HT-29 (cell line): ENCODE measurements at regions not wholly inside any gene's neighbourhood (a gene's known extent, or its start where the extent isn't known, plus 50 kb on each side); places are given as distances from the start of the nearest gene placed in this dataset.

Source experiments
- DNase-seq: peaks from one replicate; pipeline ENCODE4 v3.0.0-alpha.2; 2015; ENCODE audit warnings: low spot score

- no peak for DNase-seq
Observed at GRCh38 chr4:73929278-73929677, 52.5 kb downstream of the PF4 start.

- no peak for DNase-seq
Observed at GRCh38 chr4:73923631-73923937, 54.4 kb downstream of the CXCL1 start.

- peak; percentile 67 for DNase-seq
Observed at GRCh38 chr4:73922766-73923630, 53.8 kb downstream of the CXCL1 start.

GRCh38 chr4:73922317-73922716, 53.1 kb downstream of the CXCL1 start:
- DNase-seq = no peak
